HEK293T (cell line): ENCODE measurements at regions not wholly inside any gene's neighbourhood (a gene's known extent, or its start where the extent isn't known, plus 50 kb on each side); places are given as distances from the start of the nearest gene placed in this dataset.

Source experiments
- ARNT ChIP-seq: fragments of 450-650 bp; IDR thresholded peaks from 2 replicates; pipeline ENCODE4 v1.6.1; 2017; ENCODE audit warnings: mild to moderate bottlenecking
- CTBP1 ChIP-seq: fragments of 450-650 bp; IDR thresholded peaks from 2 replicates; pipeline ENCODE4 v1.6.1; 2016; ENCODE audit warnings: borderline replicate concordance
- FOXA1 ChIP-seq: fragments of 450-650 bp; IDR thresholded peaks from 2 replicates; pipeline ENCODE4 v1.6.1; 2016; ENCODE audit warnings: mild to moderate bottlenecking
- FOXK2 ChIP-seq: fragments of 450-650 bp; IDR thresholded peaks from 2 replicates; pipeline ENCODE4 v1.6.1; 2016; ENCODE audit warnings: mild to moderate bottlenecking
- FOXM1 ChIP-seq: fragments of 450-650 bp; IDR thresholded peaks from 2 replicates; pipeline ENCODE4 v1.6.1; 2017; ENCODE audit warnings: mild to moderate bottlenecking, borderline replicate concordance
- HDGF ChIP-seq: fragments of 450-650 bp; IDR thresholded peaks from 2 replicates; pipeline ENCODE4 v1.6.1; 2017; ENCODE audit warnings: antibody characterized with exemption, borderline replicate concordance
- LEF1 ChIP-seq: fragments of 450-650 bp; IDR thresholded peaks from 2 replicates; pipeline ENCODE4 v1.6.1; 2017; ENCODE audit warnings: mild to moderate bottlenecking, borderline replicate concordance
- NFRKB ChIP-seq: fragments of 450-650 bp; IDR thresholded peaks from 2 replicates; pipeline ENCODE4 v1.6.1; 2016; ENCODE audit warnings: mild to moderate bottlenecking, moderate library complexity
- SP1 ChIP-seq: fragments of 450-650 bp; IDR thresholded peaks from 2 replicates; pipeline ENCODE4 v1.6.1; 2017
- SUZ12 ChIP-seq: fragments of 450-650 bp; IDR thresholded peaks from 2 replicates; pipeline ENCODE4 v1.6.1; 2016; ENCODE audit warnings: mild to moderate bottlenecking
- TARDBP ChIP-seq: fragments of 450-650 bp; IDR thresholded peaks from 2 replicates; pipeline ENCODE4 v1.6.1; 2016
- TF ChIP-seq, protein P1 (sequence below): fragments of 450-650 bp; IDR thresholded peaks from 2 replicates; pipeline ENCODE4 v1.6.1; 2016

DNA sequence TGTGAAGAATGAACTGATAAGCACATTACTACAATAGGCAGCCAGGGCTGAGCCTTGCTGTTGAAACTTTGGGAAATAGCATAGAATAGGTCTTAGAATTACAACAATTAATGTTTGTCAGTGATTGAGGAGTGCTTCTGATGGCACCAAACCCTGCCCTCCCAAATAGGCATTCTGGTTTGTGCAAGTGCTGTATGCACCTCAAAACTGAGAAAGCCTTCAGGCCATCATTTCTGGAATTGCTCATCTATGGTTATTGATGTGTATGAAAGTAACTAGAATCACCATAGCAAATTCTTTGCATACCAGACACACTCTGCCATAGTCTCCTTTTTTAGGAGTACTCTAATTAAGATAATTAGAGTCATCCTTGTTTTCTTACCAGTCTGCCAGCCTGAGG lies 585.0 kb upstream of the MBL2 start:
- no peak for TF ChIP-seq SP1
- no peak for TF ChIP-seq LEF1
- no peak for TF ChIP-seq HDGF
- TF ChIP-seq FOXM1 = no peak
- no peak for TF ChIP-seq TARDBP
- no peak for TF ChIP-seq ARNT
- TF ChIP-seq CTBP1 = no peak
- TF ChIP-seq SUZ12 = no peak
- TF ChIP-seq FOXK2 = no peak
- TF ChIP-seq NFRKB = no peak
- TF ChIP-seq, protein P1, sequence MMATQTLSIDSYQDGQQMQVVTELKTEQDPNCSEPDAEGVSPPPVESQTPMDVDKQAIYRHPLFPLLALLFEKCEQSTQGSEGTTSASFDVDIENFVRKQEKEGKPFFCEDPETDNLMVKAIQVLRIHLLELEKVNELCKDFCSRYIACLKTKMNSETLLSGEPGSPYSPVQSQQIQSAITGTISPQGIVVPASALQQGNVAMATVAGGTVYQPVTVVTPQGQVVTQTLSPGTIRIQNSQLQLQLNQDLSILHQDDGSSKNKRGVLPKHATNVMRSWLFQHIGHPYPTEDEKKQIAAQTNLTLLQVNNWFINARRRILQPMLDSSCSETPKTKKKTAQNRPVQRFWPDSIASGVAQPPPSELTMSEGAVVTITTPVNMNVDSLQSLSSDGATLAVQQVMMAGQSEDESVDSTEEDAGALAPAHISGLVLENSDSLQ = no peak
- no peak for TF ChIP-seq FOXA1
